GM23338 (cell line): ENCODE measurements at regions not wholly inside any gene's neighbourhood (a gene's known extent, or its start where the extent isn't known, plus 50 kb on each side); places are given as distances from the start of the nearest gene placed in this dataset.

ENCODE experiments used
- ATAC-seq: fragments of 200-7000 bp; cut with Tn5 transposase; 3 replicates; pipeline ENCODE4 v1.9.1; 2020
- DNase-seq: peaks from one replicate; pipeline ENCODE4 v3.0.0-alpha.2; 2015; ENCODE audit warnings: low spot score
- H2AFZ ChIP-seq: fragments of 200-600 bp; sonication (generic); 2 replicates; pipeline ENCODE4 v1.8.0; 2016; ENCODE audit warnings: antibody characterized with exemption, mild to moderate bottlenecking, moderate library complexity
- H3F3A ChIP-seq: fragments of 200-600 bp; sonication (generic); replicated peaks from 2 replicates; pipeline ENCODE4 v1.8.0; 2017; ENCODE audit warnings: antibody characterized with exemption, mixed run types, low read depth
- H3K27ac ChIP-seq: fragments of 200-600 bp; sonication (generic); 2 replicates; pipeline ENCODE4 v1.6.1; 2016; ENCODE audit warnings: low read depth
- H3K27me3 ChIP-seq: fragments of 200-600 bp; sonication (generic); 2 replicates; pipeline ENCODE4 v1.8.0; 2016; ENCODE audit warnings: mild to moderate bottlenecking, mixed run types, moderate library complexity; ENCODE audit not compliant: insufficient read depth
- H3K36me3 ChIP-seq: fragments of 200-600 bp; sonication (generic); 2 replicates; pipeline ENCODE4 v1.8.0; 2016; ENCODE audit warnings: mild to moderate bottlenecking; ENCODE audit not compliant: insufficient read depth
- H3K4me1 ChIP-seq: fragments of 200-600 bp; sonication (generic); 2 replicates; pipeline ENCODE4 v1.8.0; 2016; ENCODE audit warnings: mild to moderate bottlenecking, moderate library complexity; ENCODE audit not compliant: insufficient read depth
- H3K4me2 ChIP-seq: fragments of 200-600 bp; sonication (generic); 2 replicates; pipeline ENCODE4 v1.7.1; 2017; ENCODE audit warnings: mixed run types
- H3K4me3 ChIP-seq: fragments of 200-600 bp; sonication (generic); 2 replicates; pipeline ENCODE4 v1.6.1; 2016; ENCODE audit warnings: mixed run types
- H3K79me2 ChIP-seq: fragments of 200-600 bp; sonication (generic); replicated peaks from 2 replicates; pipeline ENCODE4 v1.8.0; 2017; ENCODE audit warnings: mild to moderate bottlenecking; ENCODE audit not compliant: insufficient read depth
- H3K9me2 ChIP-seq: fragments of 200-600 bp; sonication (generic); 2 replicates; pipeline ENCODE4 v1.8.0; 2017; ENCODE audit not compliant: insufficient read depth
- H4K20me1 ChIP-seq: fragments of 200-600 bp; sonication (generic); replicated peaks from 2 replicates; pipeline ENCODE4 v1.8.0; 2017; ENCODE audit warnings: mild to moderate bottlenecking; ENCODE audit not compliant: insufficient read depth
- H3K27ac Mint-ChIP-seq: 2 replicates; pipeline ENCODE4 v1.8.0; 2020; ENCODE audit warnings: inconsistent platforms, mild to moderate bottlenecking, moderate library complexity, mixed read lengths
- H3K27me3 Mint-ChIP-seq: 3 replicates; pipeline ENCODE4 v1.8.0; 2022; ENCODE audit warnings: low read depth, mild to moderate bottlenecking, moderate library complexity, mixed read lengths, inconsistent platforms; ENCODE audit not compliant: insufficient read depth, poor library complexity
- H3K36me3 Mint-ChIP-seq: 3 replicates; pipeline ENCODE4 v1.8.0; 2021; ENCODE audit warnings: low read depth, mild to moderate bottlenecking, inconsistent platforms, moderate library complexity, mixed read lengths
- H3K4me1 Mint-ChIP-seq: 3 replicates; pipeline ENCODE4 v1.8.0; 2020; ENCODE audit warnings: mild to moderate bottlenecking, inconsistent platforms, mixed read lengths
- H3K4me3 Mint-ChIP-seq: 3 replicates; pipeline ENCODE4 v1.8.0; 2021; ENCODE audit warnings: moderate library complexity, mild to moderate bottlenecking, inconsistent platforms, mixed read lengths
- H3K9me3 Mint-ChIP-seq: 3 replicates; pipeline ENCODE4 v1.8.0; 2020; ENCODE audit warnings: moderate library complexity, mild to moderate bottlenecking, inconsistent platforms, mixed read lengths
- CREB1 ChIP-seq: fragments of 250-450 bp; sonication (Bioruptor Pico); IDR thresholded peaks from 2 replicates; pipeline ENCODE4 v1.5.0; 2020; ENCODE audit warnings: low read depth, mild to moderate bottlenecking, moderate library complexity
- EZH2 ChIP-seq: fragments of 200-600 bp; sonication (generic); IDR thresholded peaks from one replicate; pipeline ENCODE4 v1.8.0; 2017; ENCODE audit warnings: antibody characterized with exemption, mild to moderate bottlenecking, low read depth; ENCODE audit not compliant: unreplicated experiment
- EZH2phosphoT487 ChIP-seq: fragments of 200-600 bp; sonication (generic); IDR thresholded peaks from one replicate; pipeline ENCODE4 v1.8.1; 2018; ENCODE audit warnings: antibody characterized with exemption; ENCODE audit not compliant: unreplicated experiment
- JUNB ChIP-seq: IDR thresholded peaks from one replicate; pipeline ENCODE4 v1.6.1; 2016; ENCODE audit warnings: antibody characterized with exemption; ENCODE audit not compliant: unreplicated experiment
- NANOG ChIP-seq: IDR thresholded peaks from 2 replicates; pipeline ENCODE4 v1.6.1; 2016; ENCODE audit warnings: antibody characterized with exemption, borderline replicate concordance
- POLR2AphosphoS5 ChIP-seq: IDR thresholded peaks from 2 replicates; pipeline ENCODE4 v1.6.1; 2016; ENCODE audit warnings: antibody characterized with exemption, low read depth
- STAT1 ChIP-seq: IDR thresholded peaks from one replicate; pipeline ENCODE4 v1.6.1; 2016; ENCODE audit warnings: antibody characterized with exemption; ENCODE audit not compliant: unreplicated experiment
- ZNF114 ChIP-seq: fragments of 250-450 bp; sonication (Bioruptor Pico); IDR thresholded peaks from 2 replicates; pipeline ENCODE4 v1.5.0; 2020; ENCODE audit warnings: mild to moderate bottlenecking, moderate library complexity
- ZNF331 ChIP-seq: fragments of 250-450 bp; sonication (Bioruptor Pico); IDR thresholded peaks from 2 replicates; pipeline ENCODE4 v1.5.0; 2020; ENCODE audit warnings: low read depth, mild to moderate bottlenecking, moderate library complexity
- TF ChIP-seq, protein P1 (sequence below): IDR thresholded peaks from 2 replicates; pipeline ENCODE4 v1.6.1; 2016; ENCODE audit warnings: antibody characterized with exemption
- TF ChIP-seq, protein P2 (sequence below), 2 experiments: fragments of 200-600 bp in 1 of 2; sonication (generic) in 1 of 2; conservative IDR thresholded peaks; 2 replicates each; pipeline versions ENCODE4 v1.5.1 to v1.6.1; 2016 to 2017; ENCODE audit warnings: antibody characterized with exemption in 2 of 2, low read depth in 2 of 2, mild to moderate bottlenecking in 2 of 2, moderate library complexity in 1 of 2
- TF ChIP-seq, protein P3 (sequence below): IDR thresholded peaks from one replicate; pipeline ENCODE4 v1.6.1; 2018; ENCODE audit warnings: antibody characterized with exemption; ENCODE audit not compliant: unreplicated experiment
- TF ChIP-seq, protein P4 (sequence below): fragments of 250-450 bp; sonication (Bioruptor Pico); IDR thresholded peaks from 2 replicates; pipeline ENCODE4 v1.5.0; 2020; ENCODE audit warnings: mild to moderate bottlenecking, moderate library complexity

DNA sequence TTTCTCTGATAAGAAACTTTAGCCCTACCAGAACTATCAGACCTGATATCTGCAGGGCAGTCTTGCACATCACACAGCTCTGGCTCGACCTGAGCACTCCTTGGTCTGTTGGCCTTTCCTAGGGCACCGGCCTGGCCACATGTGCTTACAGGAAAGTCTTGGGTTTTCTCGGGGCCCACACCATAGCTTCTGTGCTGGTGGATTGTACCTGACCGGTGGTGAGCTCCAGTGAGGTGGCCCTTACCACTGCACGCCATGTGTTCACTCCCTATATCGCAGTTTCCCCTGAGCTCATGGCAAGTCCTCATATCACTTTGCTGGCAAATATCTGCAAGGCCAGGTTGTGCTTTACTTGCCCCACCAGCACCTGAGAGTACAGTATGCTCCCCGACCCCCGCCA is 2637.4 kb downstream of the ARAP2 start:
- no peak overlapping the region for H2AFZ ChIP-seq
- Mint-ChIP-seq H3K9me3 (peaks cover 81% of the 10 kb centered on the region), H3K4me1 (no peaks in the 10 kb centered on the region), H3K4me3 (no peak overlapping the region), H3K27me3 (peaks cover 2% of the 10 kb centered on the region), H3K36me3 (peaks cover 53% of the 10 kb centered on the region), H3K27ac (no peak overlapping the region)
- no peaks in the 10 kb centered on the region for H3K79me2 ChIP-seq
- ATAC-seq (no peak), DNase-seq (no peak)
- no peaks in the 10 kb centered on the region for H3K27me3 ChIP-seq
- H3K4me3 ChIP-seq: no peak overlapping the region
- no peaks in the 10 kb centered on the region for H3K4me1 ChIP-seq
- TF ChIP-seq EZH2 (no peak), STAT1 (no peak), ZNF114 (CRISPR knock-in tag) (no peak), POLR2AphosphoS5 (no peak), EZH2phosphoT487 (no peak), NANOG (no peak), CREB1 (CRISPR knock-in tag) (no peak), JUNB (no peak), ZNF331 (CRISPR knock-in tag) (no peak)
- TF ChIP-seq, protein P1, sequence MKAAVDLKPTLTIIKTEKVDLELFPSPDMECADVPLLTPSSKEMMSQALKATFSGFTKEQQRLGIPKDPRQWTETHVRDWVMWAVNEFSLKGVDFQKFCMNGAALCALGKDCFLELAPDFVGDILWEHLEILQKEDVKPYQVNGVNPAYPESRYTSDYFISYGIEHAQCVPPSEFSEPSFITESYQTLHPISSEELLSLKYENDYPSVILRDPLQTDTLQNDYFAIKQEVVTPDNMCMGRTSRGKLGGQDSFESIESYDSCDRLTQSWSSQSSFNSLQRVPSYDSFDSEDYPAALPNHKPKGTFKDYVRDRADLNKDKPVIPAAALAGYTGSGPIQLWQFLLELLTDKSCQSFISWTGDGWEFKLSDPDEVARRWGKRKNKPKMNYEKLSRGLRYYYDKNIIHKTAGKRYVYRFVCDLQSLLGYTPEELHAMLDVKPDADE: no peak
- TF ChIP-seq, protein P2, sequence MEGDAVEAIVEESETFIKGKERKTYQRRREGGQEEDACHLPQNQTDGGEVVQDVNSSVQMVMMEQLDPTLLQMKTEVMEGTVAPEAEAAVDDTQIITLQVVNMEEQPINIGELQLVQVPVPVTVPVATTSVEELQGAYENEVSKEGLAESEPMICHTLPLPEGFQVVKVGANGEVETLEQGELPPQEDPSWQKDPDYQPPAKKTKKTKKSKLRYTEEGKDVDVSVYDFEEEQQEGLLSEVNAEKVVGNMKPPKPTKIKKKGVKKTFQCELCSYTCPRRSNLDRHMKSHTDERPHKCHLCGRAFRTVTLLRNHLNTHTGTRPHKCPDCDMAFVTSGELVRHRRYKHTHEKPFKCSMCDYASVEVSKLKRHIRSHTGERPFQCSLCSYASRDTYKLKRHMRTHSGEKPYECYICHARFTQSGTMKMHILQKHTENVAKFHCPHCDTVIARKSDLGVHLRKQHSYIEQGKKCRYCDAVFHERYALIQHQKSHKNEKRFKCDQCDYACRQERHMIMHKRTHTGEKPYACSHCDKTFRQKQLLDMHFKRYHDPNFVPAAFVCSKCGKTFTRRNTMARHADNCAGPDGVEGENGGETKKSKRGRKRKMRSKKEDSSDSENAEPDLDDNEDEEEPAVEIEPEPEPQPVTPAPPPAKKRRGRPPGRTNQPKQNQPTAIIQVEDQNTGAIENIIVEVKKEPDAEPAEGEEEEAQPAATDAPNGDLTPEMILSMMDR (conservative IDR thresholded peaks at IDR 0.05; ENCODE audit: low read depth in 2 of 2): no peak
- TF ChIP-seq, protein P3, sequence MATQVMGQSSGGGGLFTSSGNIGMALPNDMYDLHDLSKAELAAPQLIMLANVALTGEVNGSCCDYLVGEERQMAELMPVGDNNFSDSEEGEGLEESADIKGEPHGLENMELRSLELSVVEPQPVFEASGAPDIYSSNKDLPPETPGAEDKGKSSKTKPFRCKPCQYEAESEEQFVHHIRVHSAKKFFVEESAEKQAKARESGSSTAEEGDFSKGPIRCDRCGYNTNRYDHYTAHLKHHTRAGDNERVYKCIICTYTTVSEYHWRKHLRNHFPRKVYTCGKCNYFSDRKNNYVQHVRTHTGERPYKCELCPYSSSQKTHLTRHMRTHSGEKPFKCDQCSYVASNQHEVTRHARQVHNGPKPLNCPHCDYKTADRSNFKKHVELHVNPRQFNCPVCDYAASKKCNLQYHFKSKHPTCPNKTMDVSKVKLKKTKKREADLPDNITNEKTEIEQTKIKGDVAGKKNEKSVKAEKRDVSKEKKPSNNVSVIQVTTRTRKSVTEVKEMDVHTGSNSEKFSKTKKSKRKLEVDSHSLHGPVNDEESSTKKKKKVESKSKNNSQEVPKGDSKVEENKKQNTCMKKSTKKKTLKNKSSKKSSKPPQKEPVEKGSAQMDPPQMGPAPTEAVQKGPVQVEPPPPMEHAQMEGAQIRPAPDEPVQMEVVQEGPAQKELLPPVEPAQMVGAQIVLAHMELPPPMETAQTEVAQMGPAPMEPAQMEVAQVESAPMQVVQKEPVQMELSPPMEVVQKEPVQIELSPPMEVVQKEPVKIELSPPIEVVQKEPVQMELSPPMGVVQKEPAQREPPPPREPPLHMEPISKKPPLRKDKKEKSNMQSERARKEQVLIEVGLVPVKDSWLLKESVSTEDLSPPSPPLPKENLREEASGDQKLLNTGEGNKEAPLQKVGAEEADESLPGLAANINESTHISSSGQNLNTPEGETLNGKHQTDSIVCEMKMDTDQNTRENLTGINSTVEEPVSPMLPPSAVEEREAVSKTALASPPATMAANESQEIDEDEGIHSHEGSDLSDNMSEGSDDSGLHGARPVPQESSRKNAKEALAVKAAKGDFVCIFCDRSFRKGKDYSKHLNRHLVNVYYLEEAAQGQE: no peak
- TF ChIP-seq, protein P4, sequence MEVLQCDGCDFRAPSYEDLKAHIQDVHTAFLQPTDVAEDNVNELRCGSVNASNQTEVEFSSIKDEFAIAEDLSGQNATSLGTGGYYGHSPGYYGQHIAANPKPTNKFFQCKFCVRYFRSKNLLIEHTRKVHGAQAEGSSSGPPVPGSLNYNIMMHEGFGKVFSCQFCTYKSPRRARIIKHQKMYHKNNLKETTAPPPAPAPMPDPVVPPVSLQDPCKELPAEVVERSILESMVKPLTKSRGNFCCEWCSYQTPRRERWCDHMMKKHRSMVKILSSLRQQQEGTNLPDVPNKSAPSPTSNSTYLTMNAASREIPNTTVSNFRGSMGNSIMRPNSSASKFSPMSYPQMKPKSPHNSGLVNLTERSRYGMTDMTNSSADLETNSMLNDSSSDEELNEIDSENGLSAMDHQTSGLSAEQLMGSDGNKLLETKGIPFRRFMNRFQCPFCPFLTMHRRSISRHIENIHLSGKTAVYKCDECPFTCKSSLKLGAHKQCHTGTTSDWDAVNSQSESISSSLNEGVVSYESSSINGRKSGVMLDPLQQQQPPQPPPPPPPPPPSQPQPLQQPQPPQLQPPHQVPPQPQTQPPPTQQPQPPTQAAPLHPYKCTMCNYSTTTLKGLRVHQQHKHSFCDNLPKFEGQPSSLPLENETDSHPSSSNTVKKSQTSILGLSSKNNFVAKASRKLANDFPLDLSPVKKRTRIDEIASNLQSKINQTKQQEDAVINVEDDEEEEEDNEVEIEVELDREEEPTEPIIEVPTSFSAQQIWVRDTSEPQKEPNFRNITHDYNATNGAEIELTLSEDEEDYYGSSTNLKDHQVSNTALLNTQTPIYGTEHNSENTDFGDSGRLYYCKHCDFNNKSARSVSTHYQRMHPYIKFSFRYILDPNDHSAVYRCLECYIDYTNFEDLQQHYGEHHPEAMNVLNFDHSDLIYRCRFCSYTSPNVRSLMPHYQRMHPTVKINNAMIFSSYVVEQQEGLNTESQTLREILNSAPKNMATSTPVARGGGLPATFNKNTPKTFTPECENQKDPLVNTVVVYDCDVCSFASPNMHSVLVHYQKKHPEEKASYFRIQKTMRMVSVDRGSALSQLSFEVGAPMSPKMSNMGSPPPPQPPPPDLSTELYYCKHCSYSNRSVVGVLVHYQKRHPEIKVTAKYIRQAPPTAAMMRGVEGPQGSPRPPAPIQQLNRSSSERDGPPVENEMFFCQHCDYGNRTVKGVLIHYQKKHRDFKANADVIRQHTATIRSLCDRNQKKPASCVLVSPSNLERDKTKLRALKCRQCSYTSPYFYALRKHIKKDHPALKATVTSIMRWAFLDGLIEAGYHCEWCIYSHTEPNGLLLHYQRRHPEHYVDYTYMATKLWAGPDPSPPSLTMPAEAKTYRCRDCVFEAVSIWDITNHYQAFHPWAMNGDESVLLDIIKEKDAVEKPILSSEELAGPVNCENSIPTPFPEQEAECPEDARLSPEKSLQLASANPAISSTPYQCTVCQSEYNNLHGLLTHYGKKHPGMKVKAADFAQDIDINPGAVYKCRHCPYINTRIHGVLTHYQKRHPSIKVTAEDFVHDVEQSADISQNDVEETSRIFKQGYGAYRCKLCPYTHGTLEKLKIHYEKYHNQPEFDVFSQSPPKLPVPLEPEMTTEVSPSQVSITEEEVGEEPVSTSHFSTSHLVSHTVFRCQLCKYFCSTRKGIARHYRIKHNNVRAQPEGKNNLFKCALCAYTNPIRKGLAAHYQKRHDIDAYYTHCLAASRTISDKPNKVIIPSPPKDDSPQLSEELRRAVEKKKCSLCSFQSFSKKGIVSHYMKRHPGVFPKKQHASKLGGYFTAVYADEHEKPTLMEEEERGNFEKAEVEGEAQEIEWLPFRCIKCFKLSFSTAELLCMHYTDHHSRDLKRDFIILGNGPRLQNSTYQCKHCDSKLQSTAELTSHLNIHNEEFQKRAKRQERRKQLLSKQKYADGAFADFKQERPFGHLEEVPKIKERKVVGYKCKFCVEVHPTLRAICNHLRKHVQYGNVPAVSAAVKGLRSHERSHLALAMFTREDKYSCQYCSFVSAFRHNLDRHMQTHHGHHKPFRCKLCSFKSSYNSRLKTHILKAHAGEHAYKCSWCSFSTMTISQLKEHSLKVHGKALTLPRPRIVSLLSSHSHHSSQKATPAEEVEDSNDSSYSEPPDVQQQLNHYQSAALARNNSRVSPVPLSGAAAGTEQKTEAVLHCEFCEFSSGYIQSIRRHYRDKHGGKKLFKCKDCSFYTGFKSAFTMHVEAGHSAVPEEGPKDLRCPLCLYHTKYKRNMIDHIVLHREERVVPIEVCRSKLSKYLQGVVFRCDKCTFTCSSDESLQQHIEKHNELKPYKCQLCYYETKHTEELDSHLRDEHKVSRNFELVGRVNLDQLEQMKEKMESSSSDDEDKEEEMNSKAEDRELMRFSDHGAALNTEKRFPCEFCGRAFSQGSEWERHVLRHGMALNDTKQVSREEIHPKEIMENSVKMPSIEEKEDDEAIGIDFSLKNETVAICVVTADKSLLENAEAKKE (CRISPR knock-in tag): no peak
- H3K36me3 ChIP-seq: peaks cover 11% of the 10 kb centered on the region; the same call in 1 of the 2 replicates
- no peak overlapping the region for H3K4me2 ChIP-seq
- no peak overlapping the region for H3K27ac ChIP-seq
- H3K9me2 ChIP-seq: no peaks in the 10 kb centered on the region; the same call in 1 of the 2 replicates
- H4K20me1 ChIP-seq: no peaks in the 10 kb centered on the region
- H3F3A ChIP-seq: no peaks in the 10 kb centered on the region
